ENCODE measurements at regions not wholly inside any gene's neighbourhood (a gene's known extent, or its start where the extent isn't known, plus 50 kb on each side); places are given as distances from the start of the nearest gene placed in this dataset.

DNA sequence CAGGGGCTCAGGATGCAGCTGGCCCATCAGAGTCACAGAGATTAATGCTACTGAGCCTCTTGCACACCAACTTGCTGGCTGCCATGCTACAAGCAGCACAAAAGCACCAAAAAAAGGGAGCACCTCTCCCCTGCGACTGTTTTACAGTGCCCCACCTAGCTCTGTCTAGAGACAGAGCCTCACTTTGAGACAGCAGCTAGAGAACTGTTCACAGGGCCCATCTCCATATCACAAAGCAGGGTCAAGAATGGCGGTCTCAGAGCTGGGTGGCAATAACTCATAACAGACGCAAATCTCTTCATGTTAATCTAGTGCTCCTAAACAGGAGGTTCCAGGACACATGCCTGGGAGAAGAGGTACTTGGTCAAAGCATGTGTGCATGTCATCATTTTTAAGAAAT is 953.0 kb downstream of the DCDC2C start:
- RAD21 ChIA-PET (ENCODE audit: unreplicated experiment), result no interaction called here
- in situ Hi-C loops (cut with MboI) (no loop called here), intact Hi-C loops (cut with micrococcal nuclease; ENCODE audit: unreplicated experiment) (no loop called here)
- Histone ChIP-seq H3K9ac (ENCODE audit: control insufficient read depth, insufficient read depth, low read length) (no peak overlapping the region), H3K79me2 (ENCODE audit: control insufficient read depth, insufficient read depth, low read length) (no peaks in the 10 kb centered on the region), H3K4me1 (ENCODE audit: control insufficient read depth, insufficient read depth, low read length) (no peaks in the 10 kb centered on the region), H2AFZ (ENCODE audit: control insufficient read depth, low read depth, low read length) (no peak overlapping the region), H3K4me3 (no peak overlapping the region), H3K9me3 (replicated peaks; ENCODE audit: control insufficient read depth, insufficient read depth, low read length) (no peaks in the 10 kb centered on the region), H3K4me2 (ENCODE audit: control insufficient read depth, insufficient read depth) (no peak overlapping the region), H3K36me3 (ENCODE audit: control insufficient read depth in 2 of 2, insufficient read depth in 2 of 2, low read length in 1 of 2) (no peaks in the 10 kb centered on the region; a peak in 1 of 4 replicates), H3K27me3 (replicated peaks in 1 of 2; ENCODE audit: control insufficient read depth in 2 of 2, insufficient read depth in 2 of 2, low read length in 1 of 2) (no peaks in the 10 kb centered on the region), H4K20me1 (ENCODE audit: control insufficient read depth, insufficient read depth) (no peaks in the 10 kb centered on the region), H3K27ac (ENCODE audit: control insufficient read depth, insufficient read depth) (no peak overlapping the region)
- 40% methylated on average over 3 of the region's 3 CpGs for WGBS (ENCODE audit: insufficient coverage, insufficient replicate concordance, low lambda C conversion rate, missing lambda C conversion rate)
- ATAC-seq, result no peak
- CTCF ChIA-PET, result no interaction called here
- TF ChIP-seq CBX3 (IDR thresholded peaks at IDR 0.05; ENCODE audit: borderline replicate concordance, low read depth) (no peak), NR2C1 (IDR thresholded peaks at IDR 0.05) (no peak), RAD21 (IDR thresholded peaks at IDR 0.05; ENCODE audit: insufficient read depth, low read depth, low read length) (no peak), ASH2L (IDR thresholded peaks at IDR 0.05; ENCODE audit: borderline replicate concordance, low read depth) (no peak), POU2F2 (IDR thresholded peaks at IDR 0.05; ENCODE audit: borderline replicate concordance, low read depth, low read length) (no peak), SPI1 (IDR thresholded peaks at IDR 0.05; ENCODE audit: borderline replicate concordance, insufficient read depth, low read depth, low read length) (no peak)
- TF ChIP-seq, protein P1, sequence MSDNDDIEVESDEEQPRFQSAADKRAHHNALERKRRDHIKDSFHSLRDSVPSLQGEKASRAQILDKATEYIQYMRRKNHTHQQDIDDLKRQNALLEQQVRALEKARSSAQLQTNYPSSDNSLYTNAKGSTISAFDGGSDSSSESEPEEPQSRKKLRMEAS (IDR thresholded peaks at IDR 0.05; ENCODE audit: low read depth, low read length), result no peak
- DNase-seq (ENCODE audit: low read depth, low spot score), result no peak
- POLR2A ChIA-PET, result no interaction called here
- no TSS peak for BruUV-seq (replicated peaks)
- SMC1A ChIA-PET (ENCODE audit: uncharacterized antibody, unreplicated experiment), result no interaction called here
- no peak for FAIRE-seq

- Histone ChIP-seq H3K79me2 (ENCODE audit: control insufficient read depth, insufficient read depth, low read length) (no peaks in the 10 kb centered on the region), H3K9me3 (replicated peaks; ENCODE audit: control insufficient read depth, insufficient read depth, low read length) (no peaks in the 10 kb centered on the region), H4K20me1 (ENCODE audit: control insufficient read depth, insufficient read depth) (no peaks in the 10 kb centered on the region), H3K9ac (ENCODE audit: control insufficient read depth, insufficient read depth, low read length) (no peak overlapping the region), H3K4me3 (no peak overlapping the region), H3K4me1 (ENCODE audit: control insufficient read depth, insufficient read depth, low read length) (no peaks in the 10 kb centered on the region), H3K27ac (ENCODE audit: control insufficient read depth, insufficient read depth) (no peak overlapping the region), H2AFZ (ENCODE audit: control insufficient read depth, low read depth, low read length) (no peak overlapping the region), H3K4me2 (ENCODE audit: control insufficient read depth, insufficient read depth) (no peak overlapping the region), H3K36me3 (ENCODE audit: control insufficient read depth in 2 of 2, insufficient read depth in 2 of 2, low read length in 1 of 2) (no peaks in the 10 kb centered on the region; a peak in 1 of 4 replicates), H3K27me3 (replicated peaks in 1 of 2; ENCODE audit: control insufficient read depth in 2 of 2, insufficient read depth in 2 of 2, low read length in 1 of 2) (no peaks in the 10 kb centered on the region)
- ChIA-PET SMC1A (ENCODE audit: uncharacterized antibody, unreplicated experiment) (no interaction called here), POLR2A (no interaction called here), CTCF (no interaction called here), RAD21 (ENCODE audit: unreplicated experiment) (no interaction called here)
- DNase-seq (ENCODE audit: low read depth, low spot score) (no peak), ATAC-seq (no peak), FAIRE-seq (no peak)
- no TSS peak for BruUV-seq (replicated peaks)
- 30% methylated on average over 8 of the region's 8 CpGs for WGBS (ENCODE audit: insufficient coverage, insufficient replicate concordance, low lambda C conversion rate, missing lambda C conversion rate)
- intact Hi-C loops (cut with micrococcal nuclease; ENCODE audit: unreplicated experiment), result no loop called here
- in situ Hi-C loops (cut with MboI), result no loop called here
- TF ChIP-seq MTA3 (IDR thresholded peaks at IDR 0.05; ENCODE audit: borderline replicate concordance, low read length) (no peak), CREM (IDR thresholded peaks at IDR 0.05; ENCODE audit: low read depth) (no peak), NBN (IDR thresholded peaks at IDR 0.05) (no peak), RUNX3 (IDR thresholded peaks at IDR 0.05; ENCODE audit: low read length) (no peak), CHD2 (IDR thresholded peaks at IDR 0.05; ENCODE audit: borderline replicate concordance, low read depth, low read length) (no peak), SUPT20H (IDR thresholded peaks at IDR 0.05; ENCODE audit: borderline replicate concordance, control insufficient read depth, low read depth, low read length) (no peak), RELA (IDR thresholded peaks at IDR 0.05; ENCODE audit: borderline replicate concordance, partially characterized antibody) (no peak), YY1 (IDR thresholded peaks at IDR 0.05; ENCODE audit: low read depth, low read length) (no peak), TCF7 (IDR thresholded peaks at IDR 0.05; ENCODE audit: borderline replicate concordance) (no peak), RBBP5 (conservative IDR thresholded peaks at IDR 0.05) (no peak), POU2F2 (IDR thresholded peaks at IDR 0.05; ENCODE audit: borderline replicate concordance, low read depth, low read length) (no peak), NFYB (IDR thresholded peaks at IDR 0.05; ENCODE audit: insufficient read depth, low read depth, low read length) (no peak)
- TF ChIP-seq, protein P2, sequence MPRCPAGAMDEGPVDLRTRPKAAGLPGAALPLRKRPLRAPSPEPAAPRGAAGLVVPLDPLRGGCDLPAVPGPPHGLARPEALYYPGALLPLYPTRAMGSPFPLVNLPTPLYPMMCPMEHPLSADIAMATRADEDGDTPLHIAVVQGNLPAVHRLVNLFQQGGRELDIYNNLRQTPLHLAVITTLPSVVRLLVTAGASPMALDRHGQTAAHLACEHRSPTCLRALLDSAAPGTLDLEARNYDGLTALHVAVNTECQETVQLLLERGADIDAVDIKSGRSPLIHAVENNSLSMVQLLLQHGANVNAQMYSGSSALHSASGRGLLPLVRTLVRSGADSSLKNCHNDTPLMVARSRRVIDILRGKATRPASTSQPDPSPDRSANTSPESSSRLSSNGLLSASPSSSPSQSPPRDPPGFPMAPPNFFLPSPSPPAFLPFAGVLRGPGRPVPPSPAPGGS (IDR thresholded peaks at IDR 0.05; ENCODE audit: borderline replicate concordance, insufficient read depth, low read depth, low read length, poor library complexity, severe bottlenecking), result no peak
These were observed 958.9 kb downstream of the DCDC2C start for GRCh38 chr2:4662161-4662779.

All from GM12878 (cell line).